Trophoblast cell (in vitro differentiated cells and primary cell): ENCODE measurements at regions not wholly inside any gene's neighbourhood (a gene's known extent, or its start where the extent isn't known, plus 50 kb on each side); places are given as distances from the start of the nearest gene placed in this dataset.

Experiments used
- DNase-seq, 2 donors: peaks; one replicate each; pipeline ENCODE4 v3.0.0-alpha.2; 2016
- H2AFZ ChIP-seq: 2 replicates; pipeline ENCODE4 v1.6.1; 2013; ENCODE audit warnings: low read length, moderate library complexity, mild to moderate bottlenecking; ENCODE audit not compliant: insufficient read depth, poor library complexity
- H2AK5ac ChIP-seq: 2 replicates; pipeline ENCODE4 v1.6.1; 2013; ENCODE audit warnings: mild to moderate bottlenecking, low read length
- H2BK120ac ChIP-seq: 2 replicates; pipeline ENCODE4 v1.6.1; 2013; ENCODE audit warnings: low read length, mild to moderate bottlenecking, moderate library complexity; ENCODE audit not compliant: insufficient read depth, poor library complexity
- H2BK12ac ChIP-seq: 2 replicates; pipeline ENCODE4 v1.6.1; 2013; ENCODE audit warnings: mild to moderate bottlenecking, low read length, moderate library complexity
- H2BK5ac ChIP-seq: 2 replicates; pipeline ENCODE4 v1.6.1; 2013; ENCODE audit warnings: low read length, low read depth, moderate library complexity, mild to moderate bottlenecking; ENCODE audit not compliant: poor library complexity
- H3K14ac ChIP-seq: 2 replicates; pipeline ENCODE4 v1.6.1; 2013; ENCODE audit warnings: mild to moderate bottlenecking, low read length
- H3K18ac ChIP-seq: 2 replicates; pipeline ENCODE4 v1.6.1; 2013; ENCODE audit warnings: mild to moderate bottlenecking, low read length
- H3K23ac ChIP-seq: 2 replicates; pipeline ENCODE4 v1.6.1; 2013; ENCODE audit warnings: low read length
- H3K27ac ChIP-seq: 2 replicates; pipeline ENCODE4 v1.5.1; 2013; ENCODE audit warnings: low read depth, mild to moderate bottlenecking, inconsistent platforms, low read length, moderate library complexity
- H3K27me3 ChIP-seq: 2 replicates; pipeline ENCODE4 v1.6.1; 2013; ENCODE audit warnings: inconsistent platforms, mild to moderate bottlenecking, low read length, moderate library complexity; ENCODE audit not compliant: insufficient read depth
- H3K36me3 ChIP-seq, 2 experiments: 1 replicate in 1 of 2; 2 replicates in 1 of 2; pipeline ENCODE4 v1.6.1; 2013; ENCODE audit warnings: low read length in 2 of 2, mild to moderate bottlenecking in 2 of 2, moderate library complexity in 1 of 2; ENCODE audit not compliant: insufficient read depth in 2 of 2, control insufficient read depth in 1 of 2
- H3K4ac ChIP-seq: 2 replicates; pipeline ENCODE4 v1.6.1; 2013; ENCODE audit warnings: low read depth, mild to moderate bottlenecking, low read length, moderate library complexity
- H3K4me1 ChIP-seq, 2 experiments: 1 replicate in 1 of 2; 2 replicates in 1 of 2; pipeline ENCODE4 v1.6.1; 2013; ENCODE audit warnings: low read length in 2 of 2, mild to moderate bottlenecking in 2 of 2, moderate library complexity in 1 of 2; ENCODE audit not compliant: insufficient read depth in 2 of 2, control insufficient read depth in 1 of 2
- H3K4me2 ChIP-seq: 2 replicates; pipeline ENCODE4 v1.6.1; 2013; ENCODE audit warnings: inconsistent platforms, mild to moderate bottlenecking, low read length, moderate library complexity
- H3K4me3 ChIP-seq: 2 replicates; pipeline ENCODE4 v1.5.1; 2013; ENCODE audit warnings: mild to moderate bottlenecking, low read depth, low read length, inconsistent platforms
- H3K79me1 ChIP-seq: one replicate; pipeline ENCODE4 v1.6.1; 2013; ENCODE audit warnings: low read length
- H3K79me2 ChIP-seq: 2 replicates; pipeline ENCODE4 v1.6.1; 2013; ENCODE audit warnings: low read length, mild to moderate bottlenecking; ENCODE audit not compliant: control insufficient read depth, insufficient read depth, poor library complexity
- H3K9ac ChIP-seq: 2 replicates; pipeline ENCODE4 v1.6.1; 2013; ENCODE audit warnings: mild to moderate bottlenecking, low read length
- H3K9me3 ChIP-seq: 2 replicates; pipeline ENCODE4 v1.6.1; 2013; ENCODE audit warnings: low read depth, mild to moderate bottlenecking, control low read depth, inconsistent platforms, low read length; ENCODE audit not compliant: insufficient read depth
- H4K12ac ChIP-seq: 2 replicates; pipeline ENCODE4 v1.6.1; 2013; ENCODE audit warnings: low read depth, mild to moderate bottlenecking, low read length, moderate library complexity
- H4K8ac ChIP-seq: 2 replicates; pipeline ENCODE4 v1.6.1; 2013; ENCODE audit warnings: low read depth, mild to moderate bottlenecking, low read length, moderate library complexity
- H4K91ac ChIP-seq: one replicate; pipeline ENCODE4 v1.6.1; 2013; ENCODE audit warnings: low read depth, mild to moderate bottlenecking, low read length, moderate library complexity
- WGBS: extraction: QIAGEN DNeasy Blood & Tissue Kit; methylation state at CpG from one replicate; pipeline ENCODE4 v1.1.7; 2013; ENCODE audit warnings: missing lambda C conversion rate; ENCODE audit not compliant: insufficient read length, insufficient coverage; ENCODE audit errors: extremely low coverage; 5-methylcytosine and 5-hydroxymethylcytosine counted together

GRCh38 chr9:10674586-10674985 lies 61.8 kb upstream of the PTPRD start:
- no CpG with 5 or more reads among the region's 1 CpG for WGBS
- H3K4ac ChIP-seq: no peak overlapping the region
- H3K9ac ChIP-seq: no peak overlapping the region
- no peak overlapping the region for H2BK120ac ChIP-seq
- H4K91ac ChIP-seq: no peak overlapping the region
- H2BK12ac ChIP-seq: no peak overlapping the region
- no peak overlapping the region for H3K23ac ChIP-seq
- no peaks in the 10 kb centered on the region for H3K27me3 ChIP-seq
- H3K18ac ChIP-seq: no peak overlapping the region
- peaks cover 6 to 7% of the 10 kb centered on the region in 2 experiments for H3K4me1 ChIP-seq
- no peak overlapping the region for H3K4me2 ChIP-seq
- H3K14ac ChIP-seq: no peak overlapping the region
- no peak overlapping the region for H2AFZ ChIP-seq
- no peak overlapping the region for H2BK5ac ChIP-seq
- no peak overlapping the region for H2AK5ac ChIP-seq
- no peaks in the 10 kb centered on the region for H3K9me3 ChIP-seq
- H3K4me3 ChIP-seq: no peak overlapping the region
- H3K27ac ChIP-seq: no peak overlapping the region
- DNase-seq: no peak
- H3K36me3 ChIP-seq: no peaks in the 10 kb centered on the region
- no peaks in the 10 kb centered on the region for H3K79me2 ChIP-seq
- no peak overlapping the region for H4K12ac ChIP-seq
- H3K79me1 ChIP-seq: no peaks in the 10 kb centered on the region
- no peak overlapping the region for H4K8ac ChIP-seq

- no peak for DNase-seq
- H3K9ac ChIP-seq: no peak overlapping the region
- H3K79me2 ChIP-seq: no peaks in the 10 kb centered on the region
- WGBS: no CpG with 5 or more reads among the region's 4 CpGs
- H3K36me3 ChIP-seq: no peaks in the 10 kb centered on the region
- no peak overlapping the region for H2BK12ac ChIP-seq
- H3K27me3 ChIP-seq: no peaks in the 10 kb centered on the region
- H2BK120ac ChIP-seq: no peak overlapping the region
- no peak overlapping the region for H3K18ac ChIP-seq
- H4K12ac ChIP-seq: no peak overlapping the region
- no peak overlapping the region for H2AFZ ChIP-seq
- H2AK5ac ChIP-seq: no peak overlapping the region
- no peak overlapping the region for H4K8ac ChIP-seq
- H3K4me2 ChIP-seq: no peak overlapping the region
- H3K4ac ChIP-seq: no peak overlapping the region
- H4K91ac ChIP-seq: no peak overlapping the region
- no peak overlapping the region for H3K27ac ChIP-seq
- no peak overlapping the region for H3K23ac ChIP-seq
- no peak overlapping the region for H2BK5ac ChIP-seq
- H3K79me1 ChIP-seq: no peaks in the 10 kb centered on the region
- H3K14ac ChIP-seq: no peak overlapping the region
- peaks cover 6 to 7% of the 10 kb centered on the region in 2 experiments for H3K4me1 ChIP-seq
- no peaks in the 10 kb centered on the region for H3K9me3 ChIP-seq
- no peak overlapping the region for H3K4me3 ChIP-seq
These were observed 65.2 kb upstream of the PTPRD start for GRCh38 chr9:10678010-10678409.

GRCh38 chr9:10678790-10679189 lies 66.0 kb upstream of the PTPRD start:
- Histone ChIP-seq H3K23ac (no peak overlapping the region), H3K9me3 (no peaks in the 10 kb centered on the region), H4K8ac (no peak overlapping the region), H2AFZ (no peak overlapping the region), H2BK12ac (no peak overlapping the region), H3K79me2 (no peaks in the 10 kb centered on the region), H4K91ac (no peak overlapping the region), H2BK5ac (no peak overlapping the region), H3K4me2 (no peak overlapping the region), H3K27ac (no peak overlapping the region), H3K27me3 (no peaks in the 10 kb centered on the region), H3K79me1 (no peaks in the 10 kb centered on the region), H2AK5ac (no peak overlapping the region), H3K18ac (no peak overlapping the region), H4K12ac (no peak overlapping the region), H3K9ac (no peak overlapping the region), H3K4me3 (no peak overlapping the region), H3K36me3 (no peaks in the 10 kb centered on the region), H3K4me1 (peaks cover 6 to 7% of the 10 kb centered on the region in 2 experiments), H2BK120ac (no peak overlapping the region), H3K14ac (no peak overlapping the region), H3K4ac (no peak overlapping the region)
- WGBS: no CpG with 5 or more reads among the region's 1 CpG
- no peak for DNase-seq

GRCh38 chr9:10686943-10687342 lies 74.1 kb upstream of the PTPRD start:
- no peak overlapping the region for H2BK5ac ChIP-seq
- no peak overlapping the region for H4K91ac ChIP-seq
- H4K8ac ChIP-seq: no peak overlapping the region
- no peak overlapping the region for H3K18ac ChIP-seq
- WGBS: no CpG with 5 or more reads among the region's 2 CpGs
- no peak for DNase-seq
- H3K23ac ChIP-seq: no peak overlapping the region
- no peak overlapping the region for H4K12ac ChIP-seq
- no peaks in the 10 kb centered on the region for H3K79me1 ChIP-seq
- H3K14ac ChIP-seq: no peak overlapping the region
- no peak overlapping the region for H2AFZ ChIP-seq
- H3K4me3 ChIP-seq: no peak overlapping the region
- no peaks in the 10 kb centered on the region for H3K79me2 ChIP-seq
- no peak overlapping the region for H2BK12ac ChIP-seq
- no peak overlapping the region for H3K9ac ChIP-seq
- no peak overlapping the region for H3K4me2 ChIP-seq
- no peaks in the 10 kb centered on the region for H3K36me3 ChIP-seq
- no peak overlapping the region for H3K27ac ChIP-seq
- H3K9me3 ChIP-seq: no peaks in the 10 kb centered on the region
- H3K27me3 ChIP-seq: no peaks in the 10 kb centered on the region
- no peak overlapping the region for H2AK5ac ChIP-seq
- H2BK120ac ChIP-seq: no peak overlapping the region
- no peak overlapping the region for H3K4ac ChIP-seq
- no peaks in the 10 kb centered on the region for H3K4me1 ChIP-seq
